ENCODE measurements at regions not wholly inside any gene's neighbourhood (a gene's known extent, or its start where the extent isn't known, plus 50 kb on each side); places are given as distances from the start of the nearest gene placed in this dataset.

- DNase-seq = no peak
These were observed 537.4 kb downstream of the MN1 start for GRCh38 chr22:27264184-27264583.

GRCh38 chr22:27267145-27267544 lies 534.4 kb downstream of the MN1 start:
- DNase-seq = no peak

- no peak for DNase-seq
These were observed 531.6 kb downstream of the MN1 start for GRCh38 chr22:27269751-27270543.

- DNase-seq = no peak
These were observed 530.6 kb downstream of the MN1 start for GRCh38 chr22:27270818-27271510.

GRCh38 chr22:27273436-27273835 lies 528.1 kb downstream of the MN1 start:
- no peak for DNase-seq

GRCh38 chr22:27273853-27274252 lies 527.7 kb downstream of the MN1 start:
- no peak for DNase-seq

- DNase-seq = no peak
These were observed 526.6 kb downstream of the MN1 start for GRCh38 chr22:27274770-27275449.

- no peak for DNase-seq
These were observed 522.6 kb downstream of the MN1 start for GRCh38 chr22:27278946-27279345.

GRCh38 chr22:27283240-27283639 lies 518.3 kb downstream of the MN1 start:
- DNase-seq = no peak

GRCh38 chr22:27283714-27284113 lies 517.8 kb downstream of the MN1 start:
- DNase-seq = no peak

- no peak for DNase-seq
These were observed 517.2 kb downstream of the MN1 start for GRCh38 chr22:27284324-27284723.

- no peak for DNase-seq
These were observed 514.8 kb downstream of the MN1 start for GRCh38 chr22:27286711-27287110.

GRCh38 chr22:27292542-27293299 lies 508.8 kb downstream of the MN1 start:
- DNase-seq = no peak

GRCh38 chr22:27293721-27294445 lies 507.7 kb downstream of the MN1 start:
- DNase-seq = no peak

- no peak for DNase-seq
These were observed 506.5 kb downstream of the MN1 start for GRCh38 chr22:27295040-27295439.

GRCh38 chr22:27295605-27296004 lies 506.0 kb downstream of the MN1 start:
- DNase-seq = no peak

GRCh38 chr22:27296091-27296675 lies 505.4 kb downstream of the MN1 start:
- no peak for DNase-seq

GRCh38 chr22:27297125-27297524 lies 504.4 kb downstream of the MN1 start:
- DNase-seq = no peak

- no peak for DNase-seq
These were observed 503.2 kb downstream of the MN1 start for GRCh38 chr22:27298332-27298731.

GRCh38 chr22:27298742-27299141 lies 502.8 kb downstream of the MN1 start:
- no peak for DNase-seq

GRCh38 chr22:27299181-27300085 lies 502.1 kb downstream of the MN1 start:
- no peak for DNase-seq

Measured in NK-92 treated with Interleukin-12 subunit alpha and Interleukin-12 subunit beta, amount 100 ng/mL, for 24 hours (cell line).